ENCODE measurements at regions not wholly inside any gene's neighbourhood (a gene's known extent, or its start where the extent isn't known, plus 50 kb on each side); places are given as distances from the start of the nearest gene placed in this dataset.

GRCh38 chr2:4635289-4635688 lies 931.9 kb downstream of the DCDC2C start:
- H3K79me2 ChIP-seq (ENCODE audit: insufficient read depth, low read length): no peaks in the 10 kb centered on the region
- no peaks in the 10 kb centered on the region for H3K4me1 ChIP-seq (ENCODE audit: insufficient read depth, low read length)
- no peak overlapping the region for H3K27ac ChIP-seq (ENCODE audit: low read length)
- no peak overlapping the region for H3K4me3 ChIP-seq (ENCODE audit: low read depth in 1 of 2, low read length in 2 of 2)
- H4K20me1 ChIP-seq (ENCODE audit: insufficient read depth, low read length): no peaks in the 10 kb centered on the region
- no peak for TF ChIP-seq EZH2 (IDR thresholded peaks at IDR 0.05; ENCODE audit: borderline replicate concordance, low read depth, low read length, severe bottlenecking)
- DNase-seq (no peak), ATAC-seq (ENCODE audit: insufficient read depth, low read depth) (no peak)
- no peak overlapping the region for H3K4me2 ChIP-seq (ENCODE audit: insufficient read depth, low read length)
- no peak overlapping the region for H3K9ac ChIP-seq (ENCODE audit: low read depth, low read length)
- no peak overlapping the region for H2AFZ ChIP-seq (ENCODE audit: low read depth, low read length)
- H3K36me3 ChIP-seq (ENCODE audit: insufficient read depth, low read length): no peaks in the 10 kb centered on the region
- no peaks in the 10 kb centered on the region for H3K9me3 ChIP-seq (ENCODE audit: insufficient read depth, low read length, severe bottlenecking)
- no peaks in the 10 kb centered on the region for H3K27me3 ChIP-seq (ENCODE audit: insufficient read depth, low read length, poor library complexity)

GRCh38 chr2:4653991-4654390 lies 950.6 kb downstream of the DCDC2C start:
- TF ChIP-seq CTCF (IDR thresholded peaks at IDR 0.05; ENCODE audit: borderline replicate concordance, extremely low read depth, low read length, poor library complexity, severe bottlenecking) (no peak), EZH2 (IDR thresholded peaks at IDR 0.05; ENCODE audit: borderline replicate concordance, low read depth, low read length, severe bottlenecking) (no peak)
- Histone ChIP-seq H3K9ac (ENCODE audit: low read depth, low read length) (no peak overlapping the region), H3K27me3 (ENCODE audit: insufficient read depth, low read length, poor library complexity) (no peaks in the 10 kb centered on the region), H3K4me1 (ENCODE audit: insufficient read depth, low read length) (no peaks in the 10 kb centered on the region), H3K79me2 (ENCODE audit: insufficient read depth, low read length) (no peaks in the 10 kb centered on the region), H2AFZ (ENCODE audit: low read depth, low read length) (no peak overlapping the region), H3K36me3 (ENCODE audit: insufficient read depth, low read length) (no peaks in the 10 kb centered on the region), H3K27ac (ENCODE audit: low read length) (no peak overlapping the region), H3K4me3 (ENCODE audit: low read depth in 1 of 2, low read length in 2 of 2) (no peak overlapping the region), H3K4me2 (ENCODE audit: insufficient read depth, low read length) (no peak overlapping the region), H3K9me3 (ENCODE audit: insufficient read depth, low read length, severe bottlenecking) (no peaks in the 10 kb centered on the region), H4K20me1 (ENCODE audit: insufficient read depth, low read length) (no peaks in the 10 kb centered on the region)
- DNase-seq (no peak), ATAC-seq (ENCODE audit: insufficient read depth, low read depth) (no peak)

- Histone ChIP-seq H3K27me3 (ENCODE audit: insufficient read depth, low read length, poor library complexity) (no peaks in the 10 kb centered on the region), H3K36me3 (ENCODE audit: insufficient read depth, low read length) (no peaks in the 10 kb centered on the region), H3K4me3 (ENCODE audit: low read depth in 1 of 2, low read length in 2 of 2) (no peak overlapping the region), H3K4me1 (ENCODE audit: insufficient read depth, low read length) (no peaks in the 10 kb centered on the region), H3K79me2 (ENCODE audit: insufficient read depth, low read length) (no peaks in the 10 kb centered on the region), H3K9me3 (ENCODE audit: insufficient read depth, low read length, severe bottlenecking) (no peaks in the 10 kb centered on the region), H3K4me2 (ENCODE audit: insufficient read depth, low read length) (no peak overlapping the region), H3K27ac (ENCODE audit: low read length) (no peak overlapping the region), H4K20me1 (ENCODE audit: insufficient read depth, low read length) (no peaks in the 10 kb centered on the region), H2AFZ (ENCODE audit: low read depth, low read length) (no peak overlapping the region), H3K9ac (ENCODE audit: low read depth, low read length) (no peak overlapping the region)
- no peak for DNase-seq
- ATAC-seq (ENCODE audit: insufficient read depth, low read depth): no peak
- TF ChIP-seq CTCF (IDR thresholded peaks at IDR 0.05; ENCODE audit: borderline replicate concordance, extremely low read depth, low read length, poor library complexity, severe bottlenecking) (no peak), EZH2 (IDR thresholded peaks at IDR 0.05; ENCODE audit: borderline replicate concordance, low read depth, low read length, severe bottlenecking) (no peak)
These were observed 953.0 kb downstream of the DCDC2C start for GRCh38 chr2:4656326-4656725.

GRCh38 chr2:4662161-4662779 lies 958.9 kb downstream of the DCDC2C start:
- Histone ChIP-seq H3K79me2 (ENCODE audit: insufficient read depth, low read length) (no peaks in the 10 kb centered on the region), H3K4me2 (ENCODE audit: insufficient read depth, low read length) (no peak overlapping the region), H3K27me3 (ENCODE audit: insufficient read depth, low read length, poor library complexity) (no peaks in the 10 kb centered on the region), H4K20me1 (ENCODE audit: insufficient read depth, low read length) (no peaks in the 10 kb centered on the region), H3K36me3 (ENCODE audit: insufficient read depth, low read length) (no peaks in the 10 kb centered on the region), H2AFZ (ENCODE audit: low read depth, low read length) (no peak overlapping the region), H3K4me1 (ENCODE audit: insufficient read depth, low read length) (no peaks in the 10 kb centered on the region), H3K9ac (ENCODE audit: low read depth, low read length) (no peak overlapping the region), H3K9me3 (ENCODE audit: insufficient read depth, low read length, severe bottlenecking) (no peaks in the 10 kb centered on the region), H3K27ac (ENCODE audit: low read length) (no peak overlapping the region), H3K4me3 (ENCODE audit: low read depth in 1 of 2, low read length in 2 of 2) (no peak overlapping the region)
- ATAC-seq (ENCODE audit: insufficient read depth, low read depth) (no peak), DNase-seq (no peak)
- TF ChIP-seq EZH2 (IDR thresholded peaks at IDR 0.05; ENCODE audit: borderline replicate concordance, low read depth, low read length, severe bottlenecking) (no peak), CTCF (IDR thresholded peaks at IDR 0.05; ENCODE audit: borderline replicate concordance, extremely low read depth, low read length, poor library complexity, severe bottlenecking) (no peak)

Data from DND-41 (cell line).